ENCODE measurements at regions not wholly inside any gene's neighbourhood (a gene's known extent, or its start where the extent isn't known, plus 50 kb on each side); places are given as distances from the start of the nearest gene placed in this dataset.

DNA sequence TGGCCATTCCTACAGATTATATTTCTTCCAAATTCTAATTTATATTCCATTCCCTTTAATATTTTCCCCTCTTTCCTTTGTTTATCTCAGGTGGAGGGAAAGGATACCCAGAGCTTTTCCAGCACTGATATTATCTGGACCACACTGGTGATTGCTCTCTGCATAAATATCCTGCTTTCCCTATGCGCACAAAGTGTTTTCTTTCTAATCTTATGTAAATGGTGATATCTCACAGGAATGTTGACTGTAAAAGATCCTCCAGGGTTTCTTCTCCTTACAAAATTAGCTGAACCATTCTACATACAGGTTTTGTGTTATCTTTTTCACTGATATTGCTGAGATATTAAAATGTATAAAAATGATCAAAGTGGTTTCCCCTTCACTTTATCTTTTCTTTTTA is 59.1 kb upstream of the GALNT13 start:
- no peak for DNase-seq (ENCODE audit: low spot score)

DNA sequence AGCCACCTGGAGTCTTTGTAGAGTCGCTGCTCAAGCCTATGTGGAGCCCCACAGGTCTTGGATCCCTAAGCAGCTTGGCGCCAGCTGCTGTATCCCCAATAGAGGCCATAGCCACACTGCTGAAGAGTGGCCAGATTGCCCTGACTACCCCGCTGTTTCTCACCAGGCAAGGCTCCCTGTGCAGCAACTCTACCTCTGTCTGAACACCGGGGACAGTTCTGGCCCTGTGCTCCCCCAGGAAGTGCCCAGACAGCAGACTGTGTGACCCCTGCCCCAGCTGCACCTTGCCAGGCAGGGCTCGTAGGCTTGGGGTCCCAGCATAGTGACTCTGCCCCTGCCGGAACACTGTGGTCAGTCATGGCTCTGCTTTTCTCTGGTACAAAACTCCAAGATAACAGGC is 53.5 kb upstream of the GALNT13 start:
- DNase-seq (ENCODE audit: low spot score), result no peak

DNA sequence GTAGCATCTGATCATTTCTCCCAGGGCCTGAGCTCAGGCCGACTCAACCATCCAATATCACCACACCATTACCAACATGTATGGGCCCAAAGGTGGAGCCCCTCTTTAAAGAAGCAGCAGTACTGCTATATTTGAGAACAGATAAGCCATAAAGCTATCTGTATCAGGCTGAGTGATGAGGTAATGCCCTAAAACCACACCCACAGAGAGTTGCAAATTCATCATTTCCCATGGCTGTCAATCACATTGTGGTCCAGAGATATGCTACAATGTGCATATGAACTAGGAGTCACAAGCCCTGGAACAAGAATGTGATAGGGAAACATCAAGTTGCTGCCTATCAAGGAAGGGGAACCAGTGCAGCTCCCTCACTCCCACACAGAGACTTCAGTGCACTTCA is 52.6 kb upstream of the GALNT13 start:
- no peak for DNase-seq (ENCODE audit: low spot score)

DNA sequence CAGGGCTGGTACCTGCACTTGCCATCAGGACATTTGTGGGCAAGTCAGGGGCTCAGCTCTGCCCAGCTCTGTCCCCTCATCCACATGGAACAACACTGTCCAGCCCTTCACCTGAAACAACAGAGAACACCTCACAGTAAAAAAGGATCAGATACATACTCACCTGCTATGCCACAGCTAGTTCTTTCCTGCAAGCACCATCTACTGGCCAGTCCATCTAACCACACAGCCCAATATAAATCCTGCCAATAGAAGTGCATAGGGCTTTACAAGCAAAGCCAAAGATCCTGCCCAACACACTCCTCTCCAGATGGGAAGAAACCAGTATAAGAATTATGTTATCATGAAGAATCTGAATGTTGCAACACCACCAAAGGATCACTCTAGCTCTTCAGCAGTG is 52.2 kb upstream of the GALNT13 start:
- no peak for DNase-seq (ENCODE audit: low spot score)
